Neural cell (in vitro differentiated cells): ENCODE measurements at regions not wholly inside any gene's neighbourhood (a gene's known extent, or its start where the extent isn't known, plus 50 kb on each side); places are given as distances from the start of the nearest gene placed in this dataset.

Source experiments
- H2AFZ ChIP-seq: fragments of 200-600, 300-800 bp; sonication (generic), shearing (Covaris generic); 2 replicates; pipeline ENCODE4 v1.6.0; 2014; ENCODE audit warnings: low read depth, mild to moderate bottlenecking, antibody characterized with exemption, low read length, moderate library complexity
- H3F3A ChIP-seq: fragments of 200-600 bp; shearing (Covaris generic); 2 replicates; pipeline ENCODE4 v1.6.1; 2016; ENCODE audit warnings: mild to moderate bottlenecking, moderate library complexity, mixed read lengths, antibody characterized with exemption, low read length; ENCODE audit not compliant: insufficient read depth, poor library complexity, severe bottlenecking
- H3K27ac ChIP-seq: fragments of 200-600, 300-800 bp; sonication (generic), shearing (Covaris generic); 2 replicates; pipeline ENCODE4 v1.5.1; 2014; ENCODE audit warnings: mild to moderate bottlenecking, low read length, moderate library complexity
- H3K27me3 ChIP-seq: fragments of 300-800, 200-600 bp; sonication (generic), shearing (Covaris generic); 2 replicates; pipeline ENCODE4 v1.6.0; 2014; ENCODE audit warnings: mild to moderate bottlenecking, low read depth, low read length, moderate library complexity; ENCODE audit not compliant: insufficient read depth
- H3K36me3 ChIP-seq: fragments of 300-800, 200-600 bp; sonication (generic), shearing (Covaris generic); 2 replicates; pipeline ENCODE4 v1.5.1; 2014; ENCODE audit warnings: mild to moderate bottlenecking, antibody characterized with exemption, low read length, moderate library complexity; ENCODE audit not compliant: insufficient read depth
- H3K4me2 ChIP-seq: fragments of 300-800, 200-600 bp; sonication (generic), shearing (Covaris generic); 2 replicates; pipeline ENCODE4 v1.6.0; 2014; ENCODE audit warnings: mild to moderate bottlenecking, low read length
- H3K4me3 ChIP-seq: fragments of 300-800, 200-600 bp; sonication (generic), shearing (Covaris generic); 2 replicates; pipeline ENCODE4 v1.5.1; 2014; ENCODE audit warnings: mild to moderate bottlenecking, low read length, moderate library complexity
- H3K79me2 ChIP-seq: fragments of 200-600 bp; shearing (Covaris generic); replicated peaks from 2 replicates; pipeline ENCODE4 v1.6.0; 2014; ENCODE audit warnings: mild to moderate bottlenecking, low read length, moderate library complexity; ENCODE audit not compliant: insufficient read depth
- H3K9ac ChIP-seq: fragments of 300-800, 200-600 bp; sonication (generic), shearing (Covaris generic); 2 replicates; pipeline ENCODE4 v1.6.1; 2016; ENCODE audit warnings: mild to moderate bottlenecking, low read length, mixed read lengths
- H3K9me2 ChIP-seq: fragments of 200-600 bp; shearing (Covaris generic); 2 replicates; pipeline ENCODE4 v1.6.1; 2016; ENCODE audit warnings: mild to moderate bottlenecking, low read length, mixed read lengths; ENCODE audit not compliant: insufficient read depth
- H3K9me3 ChIP-seq: fragments of 200-600, 300-800 bp; sonication (generic), shearing (Covaris generic); 2 replicates; pipeline ENCODE4 v1.6.1; 2016; ENCODE audit warnings: mild to moderate bottlenecking, mixed run types, low read length, moderate library complexity, mixed read lengths
- H4K20me1 ChIP-seq: fragments of 200-600 bp; shearing (Covaris generic); 2 replicates; pipeline ENCODE4 v1.6.1; 2016; ENCODE audit warnings: mild to moderate bottlenecking, mixed run types; ENCODE audit not compliant: insufficient read depth
- EP300 ChIP-seq: fragments of 450-650 bp; conservative IDR thresholded peaks from 2 replicates; pipeline ENCODE4 v1.6.1; 2014; ENCODE audit warnings: antibody characterized with exemption, mild to moderate bottlenecking, moderate library complexity; ENCODE audit not compliant: poor library complexity, severe bottlenecking
- EZH2 ChIP-seq: fragments of 200-600, 300-800 bp; shearing (Covaris generic), sonication (generic); IDR thresholded peaks from 2 replicates; pipeline ENCODE4 v1.6.1; 2014; ENCODE audit warnings: antibody characterized with exemption, low read length, borderline replicate concordance, mild to moderate bottlenecking; ENCODE audit not compliant: insufficient read depth, poor library complexity, severe bottlenecking
- MXI1 ChIP-seq: fragments of 450-650 bp; conservative IDR thresholded peaks from 2 replicates; pipeline ENCODE4 v1.6.1; 2014; ENCODE audit warnings: antibody characterized with exemption, mild to moderate bottlenecking; ENCODE audit not compliant: poor library complexity, severe bottlenecking
- POLR2AphosphoS5 ChIP-seq: IDR thresholded peaks from 2 replicates; pipeline ENCODE4 v1.6.1; 2012
- RAD21 ChIP-seq: fragments of 450-650 bp; conservative IDR thresholded peaks from 2 replicates; pipeline ENCODE4 v1.6.1; 2014; ENCODE audit warnings: antibody characterized with exemption, mild to moderate bottlenecking, moderate library complexity
- SMC3 ChIP-seq: fragments of 450-650 bp; conservative IDR thresholded peaks from 2 replicates; pipeline ENCODE4 v1.6.1; 2014; ENCODE audit warnings: antibody characterized with exemption, mild to moderate bottlenecking, moderate library complexity; ENCODE audit not compliant: poor library complexity
- TAF1 ChIP-seq: IDR thresholded peaks from 2 replicates; pipeline ENCODE4 v1.6.1; 2012; ENCODE audit warnings: low read depth
- TF ChIP-seq, protein P1 (sequence below): IDR thresholded peaks from 2 replicates; pipeline ENCODE4 v1.6.1; 2012; ENCODE audit warnings: borderline replicate concordance
- TF ChIP-seq, protein P2 (sequence below): fragments of 450-650 bp; IDR thresholded peaks from 2 replicates; pipeline ENCODE4 v1.5.1; 2014; ENCODE audit warnings: antibody characterized with exemption, mild to moderate bottlenecking, moderate library complexity; ENCODE audit not compliant: poor library complexity, severe bottlenecking

DNA sequence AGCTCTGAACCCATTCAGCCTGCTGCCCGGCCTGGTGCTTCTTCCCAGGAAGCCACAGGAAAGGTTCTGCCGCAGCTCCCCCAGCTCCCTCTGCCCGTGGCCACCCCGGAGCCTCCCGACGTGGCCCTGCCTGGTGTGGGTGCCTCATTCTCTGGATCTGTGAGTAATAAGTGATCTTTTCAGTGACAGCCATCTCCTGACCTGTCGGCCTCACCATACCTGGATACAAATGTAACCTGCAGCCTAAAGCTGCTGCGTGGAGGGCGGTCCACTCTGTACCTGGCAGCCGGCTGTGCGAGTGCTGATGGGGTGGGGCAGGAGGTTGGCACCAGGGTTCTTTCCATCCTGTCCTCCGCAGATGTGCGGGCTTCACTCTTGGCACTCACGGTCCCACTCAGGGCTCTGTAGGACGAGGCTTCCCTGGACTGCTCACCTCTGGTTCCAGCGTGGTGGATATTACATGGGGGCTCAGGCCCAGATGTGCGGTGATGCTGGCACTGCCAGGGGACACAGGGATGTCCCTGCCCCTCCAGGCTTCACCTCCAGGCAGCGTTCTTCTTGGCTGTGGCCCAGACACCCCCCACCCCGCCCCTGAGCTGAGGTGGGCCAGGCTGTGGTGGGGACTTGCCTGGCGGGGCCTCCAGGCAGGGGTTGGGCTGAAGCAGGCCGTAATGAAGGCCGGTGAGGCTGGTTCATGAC is 748.5 kb downstream of the BRD1 start:
- Histone ChIP-seq H3K36me3 (no peaks in the 10 kb centered on the region), H3K9ac (no peak overlapping the region), H3K4me3 (no peak overlapping the region), H4K20me1 (no peaks in the 10 kb centered on the region), H3K27ac (no peak overlapping the region), H3K9me3 (no peaks in the 10 kb centered on the region), H3K27me3 (no peaks in the 10 kb centered on the region), H3K79me2 (no peaks in the 10 kb centered on the region), H3F3A (no peaks in the 10 kb centered on the region), H2AFZ (no peak overlapping the region), H3K9me2 (no peaks in the 10 kb centered on the region), H3K4me2 (no peak overlapping the region)
- TF ChIP-seq EP300 (no peak), TAF1 (no peak), MXI1 (no peak), RAD21 (no peak), POLR2AphosphoS5 (no peak), SMC3 (no peak), EZH2 (no peak)
- TF ChIP-seq, protein P1, sequence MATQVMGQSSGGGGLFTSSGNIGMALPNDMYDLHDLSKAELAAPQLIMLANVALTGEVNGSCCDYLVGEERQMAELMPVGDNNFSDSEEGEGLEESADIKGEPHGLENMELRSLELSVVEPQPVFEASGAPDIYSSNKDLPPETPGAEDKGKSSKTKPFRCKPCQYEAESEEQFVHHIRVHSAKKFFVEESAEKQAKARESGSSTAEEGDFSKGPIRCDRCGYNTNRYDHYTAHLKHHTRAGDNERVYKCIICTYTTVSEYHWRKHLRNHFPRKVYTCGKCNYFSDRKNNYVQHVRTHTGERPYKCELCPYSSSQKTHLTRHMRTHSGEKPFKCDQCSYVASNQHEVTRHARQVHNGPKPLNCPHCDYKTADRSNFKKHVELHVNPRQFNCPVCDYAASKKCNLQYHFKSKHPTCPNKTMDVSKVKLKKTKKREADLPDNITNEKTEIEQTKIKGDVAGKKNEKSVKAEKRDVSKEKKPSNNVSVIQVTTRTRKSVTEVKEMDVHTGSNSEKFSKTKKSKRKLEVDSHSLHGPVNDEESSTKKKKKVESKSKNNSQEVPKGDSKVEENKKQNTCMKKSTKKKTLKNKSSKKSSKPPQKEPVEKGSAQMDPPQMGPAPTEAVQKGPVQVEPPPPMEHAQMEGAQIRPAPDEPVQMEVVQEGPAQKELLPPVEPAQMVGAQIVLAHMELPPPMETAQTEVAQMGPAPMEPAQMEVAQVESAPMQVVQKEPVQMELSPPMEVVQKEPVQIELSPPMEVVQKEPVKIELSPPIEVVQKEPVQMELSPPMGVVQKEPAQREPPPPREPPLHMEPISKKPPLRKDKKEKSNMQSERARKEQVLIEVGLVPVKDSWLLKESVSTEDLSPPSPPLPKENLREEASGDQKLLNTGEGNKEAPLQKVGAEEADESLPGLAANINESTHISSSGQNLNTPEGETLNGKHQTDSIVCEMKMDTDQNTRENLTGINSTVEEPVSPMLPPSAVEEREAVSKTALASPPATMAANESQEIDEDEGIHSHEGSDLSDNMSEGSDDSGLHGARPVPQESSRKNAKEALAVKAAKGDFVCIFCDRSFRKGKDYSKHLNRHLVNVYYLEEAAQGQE = no peak
- TF ChIP-seq, protein P2, sequence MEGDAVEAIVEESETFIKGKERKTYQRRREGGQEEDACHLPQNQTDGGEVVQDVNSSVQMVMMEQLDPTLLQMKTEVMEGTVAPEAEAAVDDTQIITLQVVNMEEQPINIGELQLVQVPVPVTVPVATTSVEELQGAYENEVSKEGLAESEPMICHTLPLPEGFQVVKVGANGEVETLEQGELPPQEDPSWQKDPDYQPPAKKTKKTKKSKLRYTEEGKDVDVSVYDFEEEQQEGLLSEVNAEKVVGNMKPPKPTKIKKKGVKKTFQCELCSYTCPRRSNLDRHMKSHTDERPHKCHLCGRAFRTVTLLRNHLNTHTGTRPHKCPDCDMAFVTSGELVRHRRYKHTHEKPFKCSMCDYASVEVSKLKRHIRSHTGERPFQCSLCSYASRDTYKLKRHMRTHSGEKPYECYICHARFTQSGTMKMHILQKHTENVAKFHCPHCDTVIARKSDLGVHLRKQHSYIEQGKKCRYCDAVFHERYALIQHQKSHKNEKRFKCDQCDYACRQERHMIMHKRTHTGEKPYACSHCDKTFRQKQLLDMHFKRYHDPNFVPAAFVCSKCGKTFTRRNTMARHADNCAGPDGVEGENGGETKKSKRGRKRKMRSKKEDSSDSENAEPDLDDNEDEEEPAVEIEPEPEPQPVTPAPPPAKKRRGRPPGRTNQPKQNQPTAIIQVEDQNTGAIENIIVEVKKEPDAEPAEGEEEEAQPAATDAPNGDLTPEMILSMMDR = no peak

DNA sequence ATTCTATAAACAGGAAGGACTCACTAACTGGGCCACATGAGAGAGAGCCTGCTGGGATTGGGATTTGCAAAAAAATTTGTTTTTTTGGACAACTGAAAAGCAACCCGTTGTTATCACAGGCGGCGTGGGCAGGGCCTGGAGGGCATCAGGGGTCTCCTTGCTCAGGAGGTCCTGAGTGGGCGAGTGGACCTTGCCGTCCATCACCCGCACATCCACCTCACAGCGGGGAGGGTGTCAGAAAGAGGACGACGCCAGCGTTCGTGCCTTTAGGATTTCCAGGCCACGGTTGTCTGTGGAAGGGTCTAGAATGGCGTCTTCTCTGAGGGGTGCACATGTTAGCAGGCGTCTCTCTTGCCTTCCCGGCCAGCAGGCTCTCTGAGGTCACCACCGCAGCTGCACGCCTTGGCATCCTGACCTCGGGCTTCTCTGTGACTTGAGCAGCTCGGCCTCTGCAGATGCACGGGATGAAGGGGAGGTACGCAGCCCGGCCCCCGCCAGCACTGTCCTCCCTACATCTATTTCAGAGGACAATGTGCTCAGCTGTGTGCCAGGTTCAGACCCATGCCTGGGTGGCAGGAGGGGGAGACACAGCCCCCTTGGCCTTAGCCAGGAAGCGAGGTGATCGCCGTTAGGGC is 749.5 kb downstream of the BRD1 start:
- no peak overlapping the region for H2AFZ ChIP-seq
- no peaks in the 10 kb centered on the region for H4K20me1 ChIP-seq
- no peaks in the 10 kb centered on the region for H3F3A ChIP-seq
- TF ChIP-seq, protein P2 = no peak
- TF ChIP-seq RAD21 (no peak), POLR2AphosphoS5 (no peak), SMC3 (no peak), EP300 (no peak), MXI1 (no peak), EZH2 (no peak), TAF1 (no peak)
- TF ChIP-seq, protein P1 = no peak
- no peak overlapping the region for H3K4me3 ChIP-seq
- H3K9ac ChIP-seq = no peak overlapping the region
- H3K79me2 ChIP-seq = no peaks in the 10 kb centered on the region
- no peaks in the 10 kb centered on the region for H3K36me3 ChIP-seq
- H3K4me2 ChIP-seq = no peak overlapping the region
- H3K27me3 ChIP-seq = no peaks in the 10 kb centered on the region
- H3K9me2 ChIP-seq = no peaks in the 10 kb centered on the region
- H3K27ac ChIP-seq = no peak overlapping the region
- H3K9me3 ChIP-seq = no peaks in the 10 kb centered on the region
